ENCODE measurements at regions not wholly inside any gene's neighbourhood (a gene's known extent, or its start where the extent isn't known, plus 50 kb on each side); places are given as distances from the start of the nearest gene placed in this dataset.

DNA sequence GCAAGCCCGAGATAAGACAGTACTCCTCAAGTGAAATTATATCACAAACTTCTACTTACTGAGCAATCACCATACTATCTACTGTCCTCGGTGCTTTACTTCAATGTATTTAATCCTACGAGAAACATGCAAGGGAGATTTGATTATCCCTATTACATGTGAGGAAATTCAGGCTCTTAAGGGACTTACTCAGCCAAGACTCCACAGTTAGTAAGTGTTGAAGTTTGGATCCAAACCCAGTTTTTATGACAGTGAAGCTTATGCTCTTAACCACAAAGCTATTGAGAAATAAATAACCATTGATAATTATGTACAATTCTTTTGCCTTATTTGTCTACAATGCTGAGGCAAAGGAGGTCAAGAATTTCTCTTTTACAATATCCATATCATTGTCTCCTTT lies 672.9 kb upstream of the ACVR2A start:
- no peaks in the 10 kb centered on the region for H3K27me3 Mint-ChIP-seq (ENCODE audit: low read depth, unreplicated experiment)
- Histone ChIP-seq H3K9me3 (ENCODE audit: insufficient read depth, low read depth, low read length) (no peaks in the 10 kb centered on the region), H3K4me2 (ENCODE audit: low read length) (no peak overlapping the region), H3K27ac (ENCODE audit: low read depth, low read length) (no peak overlapping the region), H2AFZ (ENCODE audit: low read depth, low read length) (no peak overlapping the region), H3K4me1 (ENCODE audit: insufficient read depth, low read length) (no peaks in the 10 kb centered on the region), H3K9ac (ENCODE audit: low read length) (no peak overlapping the region), H4K20me1 (ENCODE audit: insufficient read depth, low read length) (no peaks in the 10 kb centered on the region), H3K36me3 (ENCODE audit: insufficient read depth, low read length) (no peaks in the 10 kb centered on the region), H3K4me3 (ENCODE audit: insufficient read depth, low read depth, low read length) (no peak overlapping the region), H3K79me2 (ENCODE audit: insufficient read depth, low read length) (no peaks in the 10 kb centered on the region), H3K27me3 (ENCODE audit: insufficient read depth, low read length) (no peaks in the 10 kb centered on the region)
- peaks cover 7% of the 10 kb centered on the region for H3K4me1 Mint-ChIP-seq (ENCODE audit: low read depth, unreplicated experiment)
- DNase-seq (ENCODE audit: low read depth) (peak; percentile 25), FAIRE-seq (no peak)
- no peak overlapping the region for H3K4me3 Mint-ChIP-seq (ENCODE audit: unreplicated experiment)
- H3K27ac Mint-ChIP-seq (ENCODE audit: unreplicated experiment): no peak overlapping the region
- H3K9me3 Mint-ChIP-seq (ENCODE audit: unreplicated experiment): peaks cover 2% of the 10 kb centered on the region
- TF ChIP-seq EZH2 (IDR thresholded peaks at IDR 0.05; ENCODE audit: insufficient read depth, low read length): no peak
- TF ChIP-seq, protein P1, sequence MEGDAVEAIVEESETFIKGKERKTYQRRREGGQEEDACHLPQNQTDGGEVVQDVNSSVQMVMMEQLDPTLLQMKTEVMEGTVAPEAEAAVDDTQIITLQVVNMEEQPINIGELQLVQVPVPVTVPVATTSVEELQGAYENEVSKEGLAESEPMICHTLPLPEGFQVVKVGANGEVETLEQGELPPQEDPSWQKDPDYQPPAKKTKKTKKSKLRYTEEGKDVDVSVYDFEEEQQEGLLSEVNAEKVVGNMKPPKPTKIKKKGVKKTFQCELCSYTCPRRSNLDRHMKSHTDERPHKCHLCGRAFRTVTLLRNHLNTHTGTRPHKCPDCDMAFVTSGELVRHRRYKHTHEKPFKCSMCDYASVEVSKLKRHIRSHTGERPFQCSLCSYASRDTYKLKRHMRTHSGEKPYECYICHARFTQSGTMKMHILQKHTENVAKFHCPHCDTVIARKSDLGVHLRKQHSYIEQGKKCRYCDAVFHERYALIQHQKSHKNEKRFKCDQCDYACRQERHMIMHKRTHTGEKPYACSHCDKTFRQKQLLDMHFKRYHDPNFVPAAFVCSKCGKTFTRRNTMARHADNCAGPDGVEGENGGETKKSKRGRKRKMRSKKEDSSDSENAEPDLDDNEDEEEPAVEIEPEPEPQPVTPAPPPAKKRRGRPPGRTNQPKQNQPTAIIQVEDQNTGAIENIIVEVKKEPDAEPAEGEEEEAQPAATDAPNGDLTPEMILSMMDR (IDR thresholded peaks at IDR 0.05; ENCODE audit: insufficient read depth, low read depth, low read length): no peak
- H3K36me3 Mint-ChIP-seq (ENCODE audit: low read depth, unreplicated experiment): no peaks in the 10 kb centered on the region

GRCh38 chr2:147170932-147171331 lies 673.9 kb upstream of the ACVR2A start:
- Mint-ChIP-seq H3K4me3 (ENCODE audit: unreplicated experiment) (no peak overlapping the region), H3K36me3 (ENCODE audit: low read depth, unreplicated experiment) (no peaks in the 10 kb centered on the region), H3K27me3 (ENCODE audit: low read depth, unreplicated experiment) (no peaks in the 10 kb centered on the region), H3K4me1 (ENCODE audit: low read depth, unreplicated experiment) (peaks cover 7% of the 10 kb centered on the region), H3K27ac (ENCODE audit: unreplicated experiment) (no peak overlapping the region), H3K9me3 (ENCODE audit: unreplicated experiment) (peaks cover 2% of the 10 kb centered on the region)
- H3K4me3 ChIP-seq (ENCODE audit: insufficient read depth, low read depth, low read length): no peak overlapping the region
- no peak overlapping the region for H3K27ac ChIP-seq (ENCODE audit: low read depth, low read length)
- no peaks in the 10 kb centered on the region for H4K20me1 ChIP-seq (ENCODE audit: insufficient read depth, low read length)
- DNase-seq (ENCODE audit: low read depth) (no peak), FAIRE-seq (no peak)
- no peaks in the 10 kb centered on the region for H3K9me3 ChIP-seq (ENCODE audit: insufficient read depth, low read depth, low read length)
- H3K4me1 ChIP-seq (ENCODE audit: insufficient read depth, low read length): no peaks in the 10 kb centered on the region
- H2AFZ ChIP-seq (ENCODE audit: low read depth, low read length): no peak overlapping the region
- H3K36me3 ChIP-seq (ENCODE audit: insufficient read depth, low read length): no peaks in the 10 kb centered on the region
- no peaks in the 10 kb centered on the region for H3K79me2 ChIP-seq (ENCODE audit: insufficient read depth, low read length)
- no peak for TF ChIP-seq EZH2 (IDR thresholded peaks at IDR 0.05; ENCODE audit: insufficient read depth, low read length)
- TF ChIP-seq, protein P1 (IDR thresholded peaks at IDR 0.05; ENCODE audit: insufficient read depth, low read depth, low read length): no peak
- no peak overlapping the region for H3K9ac ChIP-seq (ENCODE audit: low read length)
- no peaks in the 10 kb centered on the region for H3K27me3 ChIP-seq (ENCODE audit: insufficient read depth, low read length)
- no peak overlapping the region for H3K4me2 ChIP-seq (ENCODE audit: low read length)

DNA sequence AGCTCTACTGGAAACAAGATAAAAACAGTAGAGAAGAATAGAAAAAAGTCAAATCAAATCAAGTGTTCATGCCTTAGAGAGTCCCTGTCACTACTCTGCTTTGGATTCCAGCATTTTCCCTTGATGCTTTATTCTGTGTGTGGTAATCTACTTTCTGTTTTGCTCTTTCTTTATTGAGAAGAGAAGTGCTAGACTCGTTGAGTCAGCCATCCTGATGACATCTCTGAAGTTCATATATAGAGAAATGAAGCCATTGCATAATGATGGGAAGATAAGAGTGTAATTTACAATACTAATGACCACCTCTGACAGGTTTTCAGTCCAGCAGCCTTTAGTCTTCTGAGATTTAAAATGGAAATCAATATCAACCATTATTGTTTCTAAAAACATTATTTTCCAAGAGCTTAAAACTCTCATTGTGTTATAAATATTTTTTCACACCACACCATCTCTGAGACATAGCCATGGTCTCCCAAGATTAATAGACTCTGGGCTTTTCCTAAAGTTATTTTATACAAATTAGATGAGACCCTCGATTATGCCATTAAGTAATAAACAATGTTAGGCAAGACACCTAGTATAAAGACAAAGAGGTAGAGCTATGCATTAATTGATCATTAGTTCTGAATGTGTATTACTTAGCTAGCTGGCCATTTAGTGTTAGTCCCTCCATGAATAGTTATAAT lies 679.0 kb upstream of the ACVR2A start:
- no peaks in the 10 kb centered on the region for H3K79me2 ChIP-seq (ENCODE audit: insufficient read depth, low read length)
- H3K27me3 ChIP-seq (ENCODE audit: insufficient read depth, low read length): no peaks in the 10 kb centered on the region
- H4K20me1 ChIP-seq (ENCODE audit: insufficient read depth, low read length): no peaks in the 10 kb centered on the region
- H3K9me3 Mint-ChIP-seq (ENCODE audit: unreplicated experiment): no peaks in the 10 kb centered on the region
- H3K4me3 ChIP-seq (ENCODE audit: insufficient read depth, low read depth, low read length): no peak overlapping the region
- no peaks in the 10 kb centered on the region for H3K9me3 ChIP-seq (ENCODE audit: insufficient read depth, low read depth, low read length)
- no peak overlapping the region for H3K27ac ChIP-seq (ENCODE audit: low read depth, low read length)
- H2AFZ ChIP-seq (ENCODE audit: low read depth, low read length): no peak overlapping the region
- no peaks in the 10 kb centered on the region for H3K36me3 Mint-ChIP-seq (ENCODE audit: low read depth, unreplicated experiment)
- no peak overlapping the region for H3K4me2 ChIP-seq (ENCODE audit: low read length)
- H3K4me1 ChIP-seq (ENCODE audit: insufficient read depth, low read length): no peaks in the 10 kb centered on the region
- no peaks in the 10 kb centered on the region for H3K27me3 Mint-ChIP-seq (ENCODE audit: low read depth, unreplicated experiment)
- no peak overlapping the region for H3K9ac ChIP-seq (ENCODE audit: low read length)
- H3K4me1 Mint-ChIP-seq (ENCODE audit: low read depth, unreplicated experiment): no peaks in the 10 kb centered on the region
- no peak overlapping the region for H3K4me3 Mint-ChIP-seq (ENCODE audit: unreplicated experiment)
- FAIRE-seq (no peak), DNase-seq (ENCODE audit: low read depth) (no peak)
- H3K36me3 ChIP-seq (ENCODE audit: insufficient read depth, low read length): no peaks in the 10 kb centered on the region
- TF ChIP-seq EZH2 (IDR thresholded peaks at IDR 0.05; ENCODE audit: insufficient read depth, low read length): no peak
- TF ChIP-seq, protein P1 (IDR thresholded peaks at IDR 0.05; ENCODE audit: insufficient read depth, low read depth, low read length): no peak
- no peak overlapping the region for H3K27ac Mint-ChIP-seq (ENCODE audit: unreplicated experiment)

Measured in astrocyte (in vitro differentiated cells and primary cell).